ENCODE measurements at regions not wholly inside any gene's neighbourhood (a gene's known extent, or its start where the extent isn't known, plus 50 kb on each side); places are given as distances from the start of the nearest gene placed in this dataset.

DNA sequence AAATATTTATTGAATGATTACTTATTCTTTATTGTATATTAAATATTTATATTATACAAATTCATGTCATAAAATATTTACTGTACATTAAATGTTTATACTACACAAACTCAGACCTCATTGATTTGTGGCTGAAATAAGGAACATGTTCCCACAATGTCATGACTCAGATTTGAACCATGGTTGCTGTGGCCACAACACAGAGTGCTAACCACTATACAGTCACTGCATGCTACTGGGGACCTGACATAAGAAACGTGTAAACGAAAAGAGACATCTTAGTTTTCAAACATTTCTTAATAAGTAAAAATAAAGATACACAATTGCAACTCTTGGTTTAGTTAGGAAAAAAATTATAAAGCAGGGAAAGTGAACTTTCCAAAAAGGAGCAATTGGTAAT, 99.1 kb upstream of the AGTR1 start:
- no peak for FAIRE-seq
- no peaks in the 10 kb centered on the region for H3K9me3 ChIP-seq (ENCODE audit: control insufficient read depth in 2 of 3, insufficient read depth in 1 of 3, low read length in 3 of 3)
- intact Hi-C loops (cut with DNase I) = no loop called here
- H3K4me3 ChIP-seq (ENCODE audit: low read length in 3 of 3) = no peak overlapping the region
- H3K27me3 ChIP-seq (ENCODE audit: control insufficient read depth, insufficient read depth, low read length) = no peaks in the 10 kb centered on the region
- no peak for TF ChIP-seq CTCF (IDR thresholded peaks at IDR 0.05; ENCODE audit: borderline replicate concordance, extremely low read depth, insufficient read depth)
- no peak for DNase-seq
- peaks cover 2 to 15% (median 4%) of the 10 kb centered on the region in 3 donors for H3K4me1 ChIP-seq (ENCODE audit: control insufficient read depth in 2 of 3, insufficient read depth in 2 of 3, low read depth in 1 of 3, low read length in 3 of 3)
- H3K36me3 ChIP-seq (ENCODE audit: control insufficient read depth in 2 of 3, insufficient read depth in 3 of 3, low read length in 3 of 3) = no peaks in the 10 kb centered on the region
- H3K9ac ChIP-seq (ENCODE audit: low read length in 3 of 3) = no peak overlapping the region
- no peak overlapping the region for H3K27ac ChIP-seq (ENCODE audit: low read depth in 2 of 2, low read length in 2 of 2)

DNA sequence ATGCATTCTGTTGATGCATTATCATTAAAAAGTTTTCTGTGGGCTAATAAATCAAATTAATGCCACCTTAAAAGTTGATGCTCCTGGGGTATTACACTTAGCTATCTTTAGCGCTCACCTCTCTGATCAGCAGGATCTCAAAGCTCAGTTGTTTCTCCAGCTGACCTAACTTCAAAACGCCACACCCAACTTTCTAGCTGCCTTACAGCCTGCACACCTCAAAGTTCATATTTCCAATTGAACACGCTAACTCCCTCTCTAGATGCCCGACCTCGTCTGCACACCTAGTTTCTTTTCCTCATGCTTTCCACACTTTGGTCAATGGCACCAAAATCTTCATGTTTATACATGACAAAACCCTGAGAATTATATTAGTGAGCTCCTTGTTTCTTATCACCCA, 98.2 kb upstream of the AGTR1 start:
- intact Hi-C loops (cut with DNase I) = no loop called here
- Histone ChIP-seq H3K4me1 (ENCODE audit: control insufficient read depth in 2 of 3, insufficient read depth in 2 of 3, low read depth in 1 of 3, low read length in 3 of 3) (peaks cover 2 to 15% (median 4%) of the 10 kb centered on the region in 3 donors), H3K27me3 (ENCODE audit: control insufficient read depth, insufficient read depth, low read length) (no peaks in the 10 kb centered on the region), H3K9me3 (ENCODE audit: control insufficient read depth in 2 of 3, insufficient read depth in 1 of 3, low read length in 3 of 3) (no peaks in the 10 kb centered on the region), H3K36me3 (ENCODE audit: control insufficient read depth in 2 of 3, insufficient read depth in 3 of 3, low read length in 3 of 3) (no peaks in the 10 kb centered on the region), H3K4me3 (ENCODE audit: low read length in 3 of 3) (no peak overlapping the region), H3K9ac (ENCODE audit: low read length in 3 of 3) (no peak overlapping the region), H3K27ac (ENCODE audit: low read depth in 2 of 2, low read length in 2 of 2) (no peak overlapping the region)
- DNase-seq = no peak
- TF ChIP-seq CTCF (IDR thresholded peaks at IDR 0.05; ENCODE audit: borderline replicate concordance, extremely low read depth, insufficient read depth) = no peak
- no peak for FAIRE-seq

- no peak for FAIRE-seq
- no peak overlapping the region for H3K27ac ChIP-seq (ENCODE audit: low read depth in 2 of 2, low read length in 2 of 2)
- no peak for TF ChIP-seq CTCF (IDR thresholded peaks at IDR 0.05; ENCODE audit: borderline replicate concordance, extremely low read depth, insufficient read depth)
These were observed 97.3 kb upstream of the AGTR1 start for GRCh38 chr3:148600440-148600839.

More at GRCh38 chr3:148600440-148600839, 97.3 kb upstream of the AGTR1 start:
- intact Hi-C loops (cut with DNase I) = no loop called here
- no peak overlapping the region for H3K4me3 ChIP-seq (ENCODE audit: low read length in 3 of 3)
- no peaks in the 10 kb centered on the region for H3K9me3 ChIP-seq (ENCODE audit: control insufficient read depth in 2 of 3, insufficient read depth in 1 of 3, low read length in 3 of 3)
- H3K27me3 ChIP-seq (ENCODE audit: control insufficient read depth, insufficient read depth, low read length) = no peaks in the 10 kb centered on the region
- peaks cover 2 to 15% (median 4%) of the 10 kb centered on the region in 3 donors for H3K4me1 ChIP-seq (ENCODE audit: control insufficient read depth in 2 of 3, insufficient read depth in 2 of 3, low read depth in 1 of 3, low read length in 3 of 3)
- no peak for DNase-seq
- no peak overlapping the region for H3K9ac ChIP-seq (ENCODE audit: low read length in 3 of 3)
- H3K36me3 ChIP-seq (ENCODE audit: control insufficient read depth in 2 of 3, insufficient read depth in 3 of 3, low read length in 3 of 3) = no peaks in the 10 kb centered on the region
